ENCODE measurements at regions not wholly inside any gene's neighbourhood (a gene's known extent, or its start where the extent isn't known, plus 50 kb on each side); places are given as distances from the start of the nearest gene placed in this dataset.

DNA sequence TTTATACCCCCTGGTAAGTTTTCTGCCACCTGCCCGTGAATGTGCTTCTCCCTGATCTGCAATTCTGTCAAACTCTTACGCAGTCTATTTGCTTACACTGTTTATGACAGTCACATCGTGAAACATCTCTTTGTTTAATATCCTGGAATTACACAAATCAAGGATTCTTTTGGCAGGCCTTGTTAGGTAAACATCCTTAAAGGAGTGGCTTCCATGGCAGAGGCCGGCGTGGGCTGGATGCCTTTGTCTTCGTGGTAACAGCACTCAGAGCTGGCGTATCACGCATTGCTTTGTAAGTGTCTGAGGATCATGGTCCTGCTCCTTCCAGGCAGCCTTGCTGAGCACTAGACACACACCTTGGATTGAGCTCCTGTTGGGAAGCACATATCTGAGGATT is 145.7 kb downstream of the IRX1 start:
- 43 to 58% methylated on average over 3 to 8 of the region's 8 CpGs for WGBS, 2 donors (ENCODE audit: low coverage in 1 of 2)

DNA sequence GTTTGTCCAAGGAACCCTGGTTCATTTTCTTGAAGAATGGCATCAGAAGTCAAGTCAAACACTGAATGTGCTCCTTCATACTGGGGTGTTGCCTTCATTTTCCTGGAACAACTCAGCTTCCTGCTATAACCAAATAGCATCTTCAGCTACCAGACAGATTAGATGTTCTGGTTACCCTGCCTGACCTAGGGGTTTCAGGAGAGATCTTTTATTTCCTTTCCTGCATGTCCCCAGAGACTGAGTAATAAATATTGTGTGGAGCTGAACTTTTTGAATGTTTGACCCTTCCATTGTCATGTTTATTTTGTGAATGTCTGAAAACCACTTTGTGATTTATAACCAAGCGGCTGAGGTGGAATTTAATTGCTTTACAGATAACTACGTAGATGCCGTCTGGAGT is 147.1 kb downstream of the IRX1 start:
- Histone ChIP-seq H3K27ac (no peak overlapping the region), H3K9me3 (peaks cover 0 to 6% (median 0%) of the 10 kb centered on the region in 3 donors), H3K4me3 (no peak overlapping the region), H3K36me3 (no peaks in the 10 kb centered on the region), H3K4me1 (no peaks in the 10 kb centered on the region), H3K27me3 (peaks cover 9% of the 10 kb centered on the region)
- WGBS, 2 donors (ENCODE audit: low coverage in 1 of 2) = 64 to 89% methylated on average over 3 of the region's 3 CpGs
- no peak for TF ChIP-seq POLR2AphosphoS5 (IDR thresholded peaks at IDR 0.05)
- TF ChIP-seq EP300 (IDR thresholded peaks at IDR 0.05) = no peak
- TF ChIP-seq POLR2A (IDR thresholded peaks at IDR 0.05) = no peak
- TF ChIP-seq, protein P1, sequence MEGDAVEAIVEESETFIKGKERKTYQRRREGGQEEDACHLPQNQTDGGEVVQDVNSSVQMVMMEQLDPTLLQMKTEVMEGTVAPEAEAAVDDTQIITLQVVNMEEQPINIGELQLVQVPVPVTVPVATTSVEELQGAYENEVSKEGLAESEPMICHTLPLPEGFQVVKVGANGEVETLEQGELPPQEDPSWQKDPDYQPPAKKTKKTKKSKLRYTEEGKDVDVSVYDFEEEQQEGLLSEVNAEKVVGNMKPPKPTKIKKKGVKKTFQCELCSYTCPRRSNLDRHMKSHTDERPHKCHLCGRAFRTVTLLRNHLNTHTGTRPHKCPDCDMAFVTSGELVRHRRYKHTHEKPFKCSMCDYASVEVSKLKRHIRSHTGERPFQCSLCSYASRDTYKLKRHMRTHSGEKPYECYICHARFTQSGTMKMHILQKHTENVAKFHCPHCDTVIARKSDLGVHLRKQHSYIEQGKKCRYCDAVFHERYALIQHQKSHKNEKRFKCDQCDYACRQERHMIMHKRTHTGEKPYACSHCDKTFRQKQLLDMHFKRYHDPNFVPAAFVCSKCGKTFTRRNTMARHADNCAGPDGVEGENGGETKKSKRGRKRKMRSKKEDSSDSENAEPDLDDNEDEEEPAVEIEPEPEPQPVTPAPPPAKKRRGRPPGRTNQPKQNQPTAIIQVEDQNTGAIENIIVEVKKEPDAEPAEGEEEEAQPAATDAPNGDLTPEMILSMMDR (IDR thresholded peaks at IDR 0.05) = no peak
- ATAC-seq = no peak

More for the DNA sequence above, 145.7 kb downstream of the IRX1 start:
- Histone ChIP-seq H3K27ac (no peak overlapping the region), H3K4me3 (no peak overlapping the region), H3K9me3 (no peaks in the 10 kb centered on the region), H3K36me3 (no peaks in the 10 kb centered on the region), H3K4me1 (no peaks in the 10 kb centered on the region), H3K27me3 (peaks cover 4% of the 10 kb centered on the region)
- ATAC-seq = no peak
- no peak for TF ChIP-seq POLR2AphosphoS5 (IDR thresholded peaks at IDR 0.05)
- TF ChIP-seq POLR2A (IDR thresholded peaks at IDR 0.05) = no peak
- no peak for TF ChIP-seq EP300 (IDR thresholded peaks at IDR 0.05)
- TF ChIP-seq, protein P1 (IDR thresholded peaks at IDR 0.05) = no peak

DNA sequence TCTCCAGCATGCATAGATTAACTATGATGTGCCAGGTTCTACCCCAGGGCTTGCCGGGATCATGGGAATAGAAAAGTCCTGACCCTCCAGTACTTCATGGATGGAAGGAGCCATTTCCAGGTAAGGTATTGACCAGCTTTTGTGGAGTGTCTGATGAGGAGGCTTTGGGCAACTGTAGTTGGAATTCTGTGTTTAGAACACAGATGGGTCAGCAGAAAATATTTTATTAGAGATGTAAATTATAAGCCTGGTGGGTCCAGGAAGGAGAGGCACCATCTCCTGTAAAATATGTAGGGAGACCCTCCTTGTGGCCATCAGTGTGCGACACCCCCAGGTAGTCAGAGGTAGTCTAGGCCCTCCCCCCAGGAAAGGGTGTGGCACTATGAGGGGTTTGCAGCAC is 156.2 kb downstream of the IRX1 start:
- H3K4me1 ChIP-seq = no peaks in the 10 kb centered on the region
- WGBS, 2 donors (ENCODE audit: low coverage in 1 of 2) = 89 to 100% methylated on average over 2 of the region's 2 CpGs
- no peak overlapping the region for H3K27ac ChIP-seq
- H3K36me3 ChIP-seq = no peaks in the 10 kb centered on the region
- H3K27me3 ChIP-seq = peaks cover 6% of the 10 kb centered on the region
- peaks cover 0 to 6% (median 0%) of the 10 kb centered on the region in 3 donors for H3K9me3 ChIP-seq
- H3K4me3 ChIP-seq = no peak overlapping the region
- ATAC-seq = no peak
- TF ChIP-seq, protein P1 (IDR thresholded peaks at IDR 0.05) = no peak
- TF ChIP-seq POLR2AphosphoS5 (IDR thresholded peaks at IDR 0.05) (no peak), POLR2A (IDR thresholded peaks at IDR 0.05) (no peak)

DNA sequence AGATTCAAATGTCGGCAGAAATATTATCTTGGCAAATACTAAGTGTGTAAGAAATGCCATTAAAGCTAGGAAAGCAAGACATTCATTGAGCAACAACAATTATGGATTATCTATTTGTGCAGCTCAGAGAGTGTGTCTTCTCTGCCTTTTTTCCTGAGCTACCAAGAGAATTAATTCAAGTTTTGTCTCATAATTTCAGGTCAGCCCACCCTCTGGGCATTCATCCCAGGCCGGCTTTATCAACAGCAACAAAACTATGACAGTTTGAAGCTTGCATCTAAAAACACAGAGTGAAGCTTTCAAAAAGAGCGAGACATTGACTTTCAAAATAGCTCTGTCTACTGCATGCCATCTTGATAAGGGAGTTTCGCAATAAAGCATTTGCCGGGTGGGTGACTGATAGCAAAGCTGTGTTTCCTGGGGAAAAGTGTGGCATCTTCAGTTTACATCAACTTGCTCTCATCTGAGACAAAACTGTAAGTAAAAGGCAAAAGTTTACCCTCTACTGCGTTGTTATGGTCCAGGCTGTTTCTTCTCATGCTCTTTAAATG is 182.4 kb downstream of the IRX1 start:
- no peak overlapping the region for H3K27ac ChIP-seq
- ATAC-seq = no peak

DNA sequence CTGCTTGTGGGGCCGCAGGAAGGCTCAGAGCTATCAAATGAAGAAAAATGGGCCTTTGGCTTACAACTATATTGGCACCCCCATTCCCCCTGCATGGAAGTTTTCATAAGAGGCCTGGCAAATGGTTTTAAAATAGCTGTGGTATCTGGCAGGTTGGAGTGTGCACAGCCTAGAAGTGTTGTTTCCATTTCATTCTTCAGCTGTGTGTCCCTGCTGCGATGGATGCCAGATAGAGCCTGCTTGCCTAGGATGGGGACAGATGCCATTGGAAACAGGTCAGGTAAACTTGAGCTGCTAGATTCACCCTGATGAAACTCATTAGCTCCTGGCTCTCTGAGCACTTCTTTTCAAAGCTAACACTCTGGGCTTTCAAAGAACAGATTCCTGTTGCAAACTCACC is 183.3 kb downstream of the IRX1 start:
- H3K9me3 ChIP-seq = no peaks in the 10 kb centered on the region
- no peak overlapping the region for H3K4me3 ChIP-seq
- TF ChIP-seq, protein P1 (IDR thresholded peaks at IDR 0.05) = no peak
- TF ChIP-seq POLR2AphosphoS5 (IDR thresholded peaks at IDR 0.05) (no peak), POLR2A (IDR thresholded peaks at IDR 0.05) (no peak), EP300 (IDR thresholded peaks at IDR 0.05) (no peak)
- no peak overlapping the region for H3K27ac ChIP-seq
- WGBS, 2 donors (ENCODE audit: low coverage in 1 of 2) = 100% methylated on average over 1 of the region's 2 CpGs
- ATAC-seq = no peak
- no peaks in the 10 kb centered on the region for H3K4me1 ChIP-seq
- no peaks in the 10 kb centered on the region for H3K36me3 ChIP-seq
- peaks cover 8% of the 10 kb centered on the region for H3K27me3 ChIP-seq

More for the DNA sequence above, 182.4 kb downstream of the IRX1 start:
- WGBS, 2 donors (ENCODE audit: low coverage in 1 of 2) = 45 to 71% methylated on average over 6 of the region's 6 CpGs
- TF ChIP-seq, protein P1 (IDR thresholded peaks at IDR 0.05) = no peak
- TF ChIP-seq POLR2A (IDR thresholded peaks at IDR 0.05) = no peak
- TF ChIP-seq EP300 (IDR thresholded peaks at IDR 0.05) = no peak
- TF ChIP-seq POLR2AphosphoS5 (IDR thresholded peaks at IDR 0.05) = no peak
- H3K4me3 ChIP-seq = no peak overlapping the region
- H3K36me3 ChIP-seq = no peaks in the 10 kb centered on the region
- peaks cover 8% of the 10 kb centered on the region for H3K27me3 ChIP-seq
- H3K4me1 ChIP-seq = no peaks in the 10 kb centered on the region
- no peaks in the 10 kb centered on the region for H3K9me3 ChIP-seq
